K562 (cell line): ENCODE measurements at regions not wholly inside any gene's neighbourhood (a gene's known extent, or its start where the extent isn't known, plus 50 kb on each side); places are given as distances from the start of the nearest gene placed in this dataset.

Experiments
- ATAC-seq: fragments of 200-7000 bp; cut with Tn5 transposase; 3 replicates; pipeline ENCODE4 v1.9.1; 2020; ENCODE audit warnings: moderate library complexity
- BruUV-seq: library from RNA; stranded (reverse); fragments of 400-500 nt; replicated peaks from 2 replicates; lab custom pipeline; 2021; lab: Mats Ljungman, UMichigan
- CTCF ChIA-PET: fragments of 300-600 bp; formaldehyde crosslinking; extraction: SDS; loops from one replicate; lab custom pipeline; 2021; ENCODE audit warnings: low intra/inter-chr PET ratio; lab: Yijun Ruan, JAX
- POLR2A ChIA-PET: fragments of 300-600, 350-650 bp; sonication (Branson Sonifier 250); formaldehyde crosslinking; extraction: SDS; loops from one replicate; lab custom pipeline; 2021; ENCODE audit warnings: antibody characterized with exemption, inconsistent platforms; lab: Yijun Ruan, JAX
- DNase-seq, 4 experiments: peaks; one replicate each; pipeline versions ENCODE4 v3.0.0 to v3.0.0-alpha.2; 2011 to 2018; ENCODE audit warnings: low spot score in 3 of 4, mixed read lengths in 3 of 4; ENCODE audit errors: extremely low read depth in 1 of 4
- FAIRE-seq: peaks from 2 replicates; lab custom pipeline; 2011; peaks lifted over from hg19 to GRCh38; lab: Jason Lieb, UNC
- H2AFZ ChIP-seq: 2 replicates; pipeline ENCODE4 v1.6.0; 2011; ENCODE audit warnings: low read depth, low read length, control low read depth, inconsistent platforms
- H3K27ac ChIP-seq: fragments of 200-600 bp; 3 replicates; pipeline ENCODE4 v1.8.0; 2011; ENCODE audit warnings: low read depth, mild to moderate bottlenecking, control low read depth, inconsistent platforms, low read length, moderate library complexity, mixed read lengths; ENCODE audit errors: extremely low read depth
- H3K27me3 ChIP-seq, 2 experiments: fragments of 300-600 bp in 1 of 2; 2 replicates in 1 of 2; 3 replicates in 1 of 2; pipeline versions ENCODE4 v1.6.0 to v1.8.0; 2011; ENCODE audit warnings: inconsistent platforms in 2 of 2, low read length in 2 of 2, mild to moderate bottlenecking in 1 of 2, mixed read lengths in 1 of 2, moderate library complexity in 1 of 2; ENCODE audit not compliant: control insufficient read depth in 2 of 2, insufficient read depth in 2 of 2
- H3K36me3 ChIP-seq: fragments of 300-600 bp; 3 replicates; pipeline ENCODE4 v1.8.0; 2011; ENCODE audit warnings: mild to moderate bottlenecking, low read length, inconsistent platforms; ENCODE audit not compliant: control insufficient read depth, insufficient read depth
- H3K4me1 ChIP-seq, 2 experiments: fragments of 200-600 bp in 1 of 2; replicated peaks in 1 of 2; 2 replicates in 1 of 2; 3 replicates in 1 of 2; pipeline versions ENCODE4 v1.5.1 to v1.8.0; 2011; ENCODE audit warnings: inconsistent platforms in 2 of 2, low read length in 2 of 2, mild to moderate bottlenecking in 1 of 2, mixed read lengths in 1 of 2, moderate library complexity in 1 of 2; ENCODE audit not compliant: control insufficient read depth in 2 of 2, insufficient read depth in 2 of 2
- H3K4me2 ChIP-seq: 2 replicates; pipeline ENCODE4 v1.6.1; 2011; ENCODE audit warnings: low read length, control low read depth, inconsistent platforms, mixed read lengths; ENCODE audit not compliant: insufficient read depth
- H3K4me3 ChIP-seq: fragments of 200-600 bp; sonication (generic), shearing (Covaris generic); 2 replicates; pipeline ENCODE4 v1.5.1; 2016; ENCODE audit warnings: control low read depth, inconsistent platforms
- H3K79me2 ChIP-seq: fragments of 200-600 bp; 3 replicates; pipeline ENCODE4 v1.8.0; 2011; ENCODE audit warnings: low read length, inconsistent platforms; ENCODE audit not compliant: control insufficient read depth, insufficient read depth
- H3K9ac ChIP-seq, 2 experiments: 2 replicates each; pipeline versions ENCODE4 v1.6.0 to v1.6.1; 2011; ENCODE audit warnings: low read depth in 2 of 2, low read length in 2 of 2, control low read depth in 1 of 2, inconsistent platforms in 1 of 2, mild to moderate bottlenecking in 1 of 2, mixed read lengths in 1 of 2; ENCODE audit not compliant: insufficient read depth in 1 of 2
- H3K9me1 ChIP-seq: one replicate; pipeline ENCODE4 v1.6.0; 2011; ENCODE audit warnings: inconsistent platforms, mild to moderate bottlenecking, low read length, moderate library complexity; ENCODE audit not compliant: control insufficient read depth, insufficient read depth
- H3K9me3 ChIP-seq: replicated peaks from 2 replicates; pipeline ENCODE4 v1.5.1; 2011; ENCODE audit warnings: low read depth, low read length, inconsistent platforms; ENCODE audit not compliant: control insufficient read depth, insufficient read depth
- H4K20me1 ChIP-seq: replicated peaks from 2 replicates; pipeline ENCODE4 v1.6.1; 2011; ENCODE audit warnings: low read length, inconsistent platforms, mixed read lengths; ENCODE audit not compliant: control insufficient read depth, insufficient read depth
- CREB3L1 ChIP-seq: fragments of 450-650 bp; IDR thresholded peaks from 2 replicates; pipeline ENCODE4 v1.6.1; 2014; ENCODE audit warnings: low read depth, mild to moderate bottlenecking, moderate library complexity, borderline replicate concordance
- ETV1 ChIP-seq: fragments of 450-650 bp; conservative IDR thresholded peaks from 2 replicates; pipeline ENCODE4 v1.6.1; 2016; ENCODE audit warnings: missing genetic modification characterization, control low read depth, low read depth, missing compliant biosample characterization
- MAFK ChIP-seq: IDR thresholded peaks from 2 replicates; pipeline ENCODE4 v1.6.1; 2011; ENCODE audit warnings: low read length, improper control_type of control experiment
- MCM2 ChIP-seq: fragments of 450-650 bp; IDR thresholded peaks from 2 replicates; pipeline ENCODE4 v1.6.1; 2017; ENCODE audit warnings: low read depth, mild to moderate bottlenecking
- MED1 ChIP-seq: sonication (generic); formaldehyde crosslinking; IDR thresholded peaks from 2 replicates; pipeline ENCODE4 v1.8.1; 2023; ENCODE audit warnings: missing genetic modification reagents, borderline replicate concordance
- NKRF ChIP-seq: fragments of 450-650 bp; IDR thresholded peaks from 2 replicates; pipeline ENCODE4 v1.6.1; 2016; ENCODE audit warnings: borderline replicate concordance
- TCF15 ChIP-seq: fragments of 250-450 bp; sonication (Bioruptor Pico); IDR thresholded peaks from 2 replicates; pipeline ENCODE4 v1.8.0; 2022; ENCODE audit warnings: moderate library complexity, mild to moderate bottlenecking, inconsistent platforms
- ZBTB33 ChIP-seq: sonication (generic); formaldehyde crosslinking; IDR thresholded peaks from 2 replicates; pipeline ENCODE4 v1.8.1; 2023; ENCODE audit warnings: mild to moderate bottlenecking, missing genetic modification reagents
- ZBTB34 ChIP-seq: fragments of 250-450 bp; sonication (Bioruptor Pico); IDR thresholded peaks from 2 replicates; pipeline ENCODE4 v1.8.0; 2021; ENCODE audit warnings: mild to moderate bottlenecking, moderate library complexity
- ZNF277 ChIP-seq: fragments of 250-450 bp; sonication (Bioruptor Pico); IDR thresholded peaks from 2 replicates; pipeline ENCODE4 v1.8.0; 2022; ENCODE audit warnings: inconsistent platforms, mild to moderate bottlenecking, moderate library complexity, borderline replicate concordance
- ZNF586 ChIP-seq: fragments of 450-650 bp; formaldehyde crosslinking; conservative IDR thresholded peaks from 2 replicates; pipeline ENCODE4 v1.4.0; 2020; ENCODE audit warnings: mild to moderate bottlenecking, moderate library complexity
- WGBS: fragments of 100-300 bp; shearing (Covaris generic); methylation state at CpG from one replicate; pipeline ENCODE4 v1.1.6; 2016; ENCODE audit warnings: low coverage, mixed read lengths; ENCODE audit not compliant: insufficient coverage; ENCODE audit errors: missing lambda C conversion rate; 5-methylcytosine and 5-hydroxymethylcytosine counted together
- in situ Hi-C: fragments of 300-500 bp; cut with MboI; formaldehyde crosslinking; loops from 4 replicates; pipeline ENCODE4 v1.15.0; 2018; ENCODE audit warnings: inconsistent platforms, mixed read lengths
- intact Hi-C: fragments of 100-400 bp; cut with micrococcal nuclease; formaldehyde crosslinking; loops from 2 replicates; pipeline ENCODE4 v1.14.2; 2022

GRCh38 chr10:130780763-130781162, 530.8 kb downstream of the TCERG1L start:
- H3K9me1 ChIP-seq = no peaks in the 10 kb centered on the region
- no peaks in the 10 kb centered on the region for H3K4me1 ChIP-seq
- POLR2A ChIA-PET = no interaction called here
- TF ChIP-seq ZBTB34 (no peak), MCM2 (no peak), TCF15 (CRISPR knock-in tag) (no peak), MAFK (no peak), NKRF (no peak), CREB3L1 (no peak), ZBTB33 (CRISPR knock-in tag) (no peak), MED1 (CRISPR knock-in tag) (no peak), ETV1 (tag) (no peak), ZNF586 (CRISPR knock-in tag) (no peak), ZNF277 (CRISPR knock-in tag) (no peak)
- peaks cover 0 to 17% of the 10 kb centered on the region in 2 experiments; a peak in 1 of 5 replicates for H3K27me3 ChIP-seq
- no peaks in the 10 kb centered on the region for H4K20me1 ChIP-seq
- no peak overlapping the region for H3K4me3 ChIP-seq
- no peak overlapping the region for H3K27ac ChIP-seq
- H3K9me3 ChIP-seq = no peaks in the 10 kb centered on the region
- no peaks in the 10 kb centered on the region for H3K79me2 ChIP-seq
- DNase-seq = no peak
- CTCF ChIA-PET = no interaction called here
- no peak for ATAC-seq
- intact Hi-C loops (no loop called here), in situ Hi-C loops (no loop called here)
- 0% methylated on average over 9 of the region's 9 CpGs for WGBS
- H2AFZ ChIP-seq = no peak overlapping the region
- FAIRE-seq = no peak
- H3K4me2 ChIP-seq = no peak overlapping the region
- no peak overlapping the region for H3K9ac ChIP-seq
- no peaks in the 10 kb centered on the region for H3K36me3 ChIP-seq
- BruUV-seq = no TSS peak
